Activated naive CD8-positive, alpha-beta T cell treated with anti-CD3 and anti-CD28 coated beads, Interleukin-2, amount 50 U/mL, for 16 hours (primary cell): ENCODE measurements at regions not wholly inside any gene's neighbourhood (a gene's known extent, or its start where the extent isn't known, plus 50 kb on each side); places are given as distances from the start of the nearest gene placed in this dataset.

Experiments
- DNase-seq: peaks from one replicate; pipeline ENCODE4 v3.0.0-alpha.2; 2020; ENCODE audit warnings: low read depth, low spot score

GRCh38 chr3:72238010-72238691, 453.2 kb upstream of the PROK2 start:
- no peak for DNase-seq

GRCh38 chr3:72237679-72238009, 452.7 kb upstream of the PROK2 start:
- no peak for DNase-seq

- DNase-seq, result no peak
These were observed 449.4 kb upstream of the PROK2 start for GRCh38 chr3:72234391-72234790.

- no peak for DNase-seq
These were observed 448.6 kb upstream of the PROK2 start for GRCh38 chr3:72233571-72233970.

GRCh38 chr3:72232777-72233176, 447.8 kb upstream of the PROK2 start:
- no peak for DNase-seq

- no peak for DNase-seq
These were observed 447.4 kb upstream of the PROK2 start for GRCh38 chr3:72232331-72232730.

GRCh38 chr3:72231439-72232196, 446.7 kb upstream of the PROK2 start:
- no peak for DNase-seq

- DNase-seq, result no peak
These were observed 445.9 kb upstream of the PROK2 start for GRCh38 chr3:72230774-72231379.

- no peak for DNase-seq
These were observed 445.0 kb upstream of the PROK2 start for GRCh38 chr3:72229952-72230351.

- no peak for DNase-seq
These were observed 442.6 kb upstream of the PROK2 start for GRCh38 chr3:72227486-72228070.

- DNase-seq, result no peak
These were observed 440.0 kb upstream of the PROK2 start for GRCh38 chr3:72224804-72225509.

- DNase-seq, result no peak
These were observed 438.7 kb upstream of the PROK2 start for GRCh38 chr3:72223628-72224027.

GRCh38 chr3:72223116-72223515, 438.2 kb upstream of the PROK2 start:
- DNase-seq, result no peak

- no peak for DNase-seq
These were observed 437.5 kb upstream of the PROK2 start for GRCh38 chr3:72222410-72222809.

- no peak for DNase-seq
These were observed 436.0 kb upstream of the PROK2 start for GRCh38 chr3:72220946-72221345.

GRCh38 chr3:72219752-72220151, 434.8 kb upstream of the PROK2 start:
- DNase-seq, result no peak

- no peak for DNase-seq
These were observed 432.6 kb upstream of the PROK2 start for GRCh38 chr3:72217570-72217969.

- no peak for DNase-seq
These were observed 429.4 kb upstream of the PROK2 start for GRCh38 chr3:72214066-72214951.

GRCh38 chr3:72213296-72214065, 428.5 kb upstream of the PROK2 start:
- DNase-seq, result no peak

- no peak for DNase-seq
These were observed 427.4 kb upstream of the PROK2 start for GRCh38 chr3:72212396-72212795.
